ENCODE measurements at regions not wholly inside any gene's neighbourhood (a gene's known extent, or its start where the extent isn't known, plus 50 kb on each side); places are given as distances from the start of the nearest gene placed in this dataset.

GRCh38 chr1:204803607-204804006, 67.1 kb upstream of the NFASC start:
- FAIRE-seq (no peak), DNase-seq (ENCODE audit: insufficient read length) (no peak)
- TF ChIP-seq TAF1 (IDR thresholded peaks at IDR 0.05; ENCODE audit: borderline replicate concordance, low read depth, low read length), result no peak

- TF ChIP-seq TAF1 (IDR thresholded peaks at IDR 0.05; ENCODE audit: borderline replicate concordance, low read depth, low read length), result no peak
- no peak for TF ChIP-seq POLR2A (IDR thresholded peaks at IDR 0.05; ENCODE audit: low read depth, low read length)
- no peak for TF ChIP-seq POLR2AphosphoS5 (IDR thresholded peaks at IDR 0.05; ENCODE audit: low read depth, low read length)
- peak; percentile 96 for FAIRE-seq
- DNase-seq (ENCODE audit: insufficient read length), result peak; percentile 80
Observed at GRCh38 chr1:204806943-204807687, 63.5 kb upstream of the NFASC start.

DNA sequence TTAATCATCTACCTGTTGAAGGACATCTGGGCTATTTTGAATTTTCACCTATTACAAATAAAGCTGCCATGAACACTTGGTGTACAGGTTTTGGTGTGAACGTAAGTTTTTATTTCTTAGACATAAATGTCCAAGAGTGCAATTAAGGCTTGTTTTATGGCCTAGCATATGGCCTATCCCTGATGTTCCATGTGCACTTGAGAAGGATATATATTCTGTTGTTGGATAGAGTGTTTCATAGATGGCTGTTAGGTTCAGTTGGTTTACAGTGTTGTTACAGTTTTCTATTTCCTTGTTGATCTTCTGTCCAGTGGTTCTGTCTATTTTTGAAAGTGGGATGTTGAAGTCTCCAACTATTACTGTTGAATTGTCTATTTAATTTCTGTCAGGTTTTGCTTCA, 61.2 kb upstream of the NFASC start:
- no peak for TF ChIP-seq POLR2A (IDR thresholded peaks at IDR 0.05; ENCODE audit: low read depth, low read length)
- TF ChIP-seq POLR2AphosphoS5 (IDR thresholded peaks at IDR 0.05; ENCODE audit: low read depth, low read length), result no peak
- no peak for TF ChIP-seq TAF1 (IDR thresholded peaks at IDR 0.05; ENCODE audit: borderline replicate concordance, low read depth, low read length)
- DNase-seq (ENCODE audit: insufficient read length), result no peak
- FAIRE-seq, result no peak

- DNase-seq (ENCODE audit: insufficient read length) (no peak), FAIRE-seq (no peak)
- no peak for TF ChIP-seq TAF1 (IDR thresholded peaks at IDR 0.05; ENCODE audit: borderline replicate concordance, low read depth, low read length)
- TF ChIP-seq POLR2AphosphoS5 (IDR thresholded peaks at IDR 0.05; ENCODE audit: low read depth, low read length), result no peak
- no peak for TF ChIP-seq POLR2A (IDR thresholded peaks at IDR 0.05; ENCODE audit: low read depth, low read length)
Observed at GRCh38 chr1:204812842-204813241, 57.8 kb upstream of the NFASC start.

- no peak for FAIRE-seq
- no peak for TF ChIP-seq POLR2AphosphoS5 (IDR thresholded peaks at IDR 0.05; ENCODE audit: low read depth, low read length)
- TF ChIP-seq TAF1 (IDR thresholded peaks at IDR 0.05; ENCODE audit: borderline replicate concordance, low read depth, low read length), result no peak
- TF ChIP-seq POLR2A (IDR thresholded peaks at IDR 0.05; ENCODE audit: low read depth, low read length), result no peak
- no peak for DNase-seq (ENCODE audit: insufficient read length)
Observed at GRCh38 chr1:204813522-204813921, 57.1 kb upstream of the NFASC start.

DNA sequence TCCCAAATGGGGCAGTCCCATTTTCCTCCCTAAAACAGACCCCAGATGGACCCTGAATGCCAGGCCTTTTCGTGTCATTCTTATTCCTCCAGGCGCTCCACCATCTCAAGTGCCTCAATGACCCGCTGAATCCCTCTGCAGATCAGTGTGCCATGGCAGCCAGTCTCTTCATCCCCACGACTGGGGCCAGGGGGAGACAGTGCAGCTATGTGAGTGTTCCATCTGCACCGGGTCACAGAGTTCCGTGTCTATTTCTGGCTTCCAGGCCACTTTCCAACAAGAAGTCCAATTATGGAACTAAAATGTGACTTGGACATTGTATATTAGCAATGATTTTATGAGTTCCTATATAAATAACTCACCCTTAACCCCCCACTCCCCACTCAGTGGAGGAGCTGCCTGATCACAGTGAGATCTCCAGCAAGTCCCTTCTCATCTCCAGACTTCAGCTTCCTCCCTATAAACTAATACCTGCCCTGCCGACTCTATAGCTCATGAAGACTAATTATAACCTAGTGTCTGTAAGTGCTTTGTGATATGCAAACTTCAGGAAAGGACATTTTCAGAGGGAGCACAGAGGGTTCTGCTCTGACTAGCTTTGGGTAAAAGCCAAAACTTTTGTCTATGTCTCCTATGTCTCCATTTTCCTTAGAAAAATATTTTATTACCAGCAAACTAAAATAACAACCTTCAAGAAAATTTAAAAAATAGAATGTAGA, 56.3 kb upstream of the NFASC start:
- TF ChIP-seq POLR2AphosphoS5 (IDR thresholded peaks at IDR 0.05; ENCODE audit: low read depth, low read length) (no peak), POLR2A (IDR thresholded peaks at IDR 0.05; ENCODE audit: low read depth, low read length) (no peak), TAF1 (IDR thresholded peaks at IDR 0.05; ENCODE audit: borderline replicate concordance, low read depth, low read length) (no peak)

GRCh38 chr1:204817341-204817740, 53.3 kb upstream of the NFASC start:
- TF ChIP-seq POLR2AphosphoS5 (IDR thresholded peaks at IDR 0.05; ENCODE audit: low read depth, low read length) (no peak), TAF1 (IDR thresholded peaks at IDR 0.05; ENCODE audit: borderline replicate concordance, low read depth, low read length) (no peak), POLR2A (IDR thresholded peaks at IDR 0.05; ENCODE audit: low read depth, low read length) (no peak)
- FAIRE-seq (no peak), DNase-seq (ENCODE audit: insufficient read length) (no peak)

More for the DNA sequence above, 56.3 kb upstream of the NFASC start:
- DNase-seq (ENCODE audit: insufficient read length) (no peak), FAIRE-seq (no peak)

DNA sequence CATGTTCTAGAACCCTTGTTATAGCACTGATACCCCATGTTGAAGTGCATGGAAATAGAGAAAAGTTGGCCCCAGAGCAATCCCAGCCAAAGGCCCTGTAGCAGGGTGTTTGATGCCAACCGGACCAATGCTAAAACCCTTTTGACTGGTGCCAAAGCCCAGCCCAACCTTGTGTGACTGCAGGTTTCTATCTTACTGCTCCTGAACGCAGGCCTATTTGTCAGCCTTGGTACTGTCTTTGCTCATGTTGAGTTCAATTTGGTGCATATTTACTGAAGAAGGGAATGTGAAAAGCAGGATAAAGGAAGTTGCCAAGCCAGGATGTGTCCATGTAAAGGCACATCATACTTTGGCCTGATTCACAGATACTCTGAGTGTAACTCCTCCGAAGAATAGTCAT, 51.7 kb upstream of the NFASC start:
- no peak for DNase-seq (ENCODE audit: insufficient read length)
- no peak for FAIRE-seq
- TF ChIP-seq POLR2AphosphoS5 (IDR thresholded peaks at IDR 0.05; ENCODE audit: low read depth, low read length) (no peak), POLR2A (IDR thresholded peaks at IDR 0.05; ENCODE audit: low read depth, low read length) (no peak), TAF1 (IDR thresholded peaks at IDR 0.05; ENCODE audit: borderline replicate concordance, low read depth, low read length) (no peak)

DNA sequence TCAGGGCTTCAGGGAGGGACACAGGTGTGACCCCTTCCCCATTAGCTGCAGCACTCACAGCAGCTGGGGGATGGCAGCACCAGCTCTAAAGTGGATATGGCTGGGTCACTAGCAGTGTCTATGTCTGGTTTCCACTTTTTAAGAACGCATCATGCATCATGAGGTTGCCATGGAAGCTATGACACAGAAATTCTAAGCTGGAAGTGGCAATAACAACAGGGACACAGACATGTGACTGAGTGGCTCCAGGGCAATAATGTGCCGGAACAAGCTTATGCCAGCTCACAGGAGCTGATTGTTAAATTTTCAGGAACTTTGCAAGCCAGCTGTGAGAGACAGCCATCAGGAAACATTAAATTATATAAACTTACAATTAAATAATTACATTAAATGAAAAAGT, 51.2 kb upstream of the NFASC start:
- FAIRE-seq (no peak), DNase-seq (ENCODE audit: insufficient read length) (no peak)
- TF ChIP-seq TAF1 (IDR thresholded peaks at IDR 0.05; ENCODE audit: borderline replicate concordance, low read depth, low read length), result no peak
- TF ChIP-seq POLR2A (IDR thresholded peaks at IDR 0.05; ENCODE audit: low read depth, low read length), result no peak
- no peak for TF ChIP-seq POLR2AphosphoS5 (IDR thresholded peaks at IDR 0.05; ENCODE audit: low read depth, low read length)

Data from GM12892 (cell line).